Activated naive CD4-positive, alpha-beta T cell treated with anti-CD3 and anti-CD28 coated beads, Interleukin-2, amount 50 U/mL, for 72 hours (primary cell): ENCODE measurements at regions not wholly inside any gene's neighbourhood (a gene's known extent, or its start where the extent isn't known, plus 50 kb on each side); places are given as distances from the start of the nearest gene placed in this dataset.
A peak's percentile ranks its signal among the peaks of the same experiment; 100 is the strongest.
"Not testable (repeated sequence)": the region's sequence is repeated elsewhere in the genome, so short reads cannot be mapped to it uniquely, and the experiment has no call there.

ENCODE experiments used
- ATAC-seq, 2 donors: fragments of 150-1000 bp; cut with Tn5 transposase; 2 replicates each; pipeline ENCODE4 v1.10.0; 2021; ENCODE audit warnings: mild to moderate bottlenecking in 2 of 2, moderate library complexity in 2 of 2
- DNase-seq, 2 donors: peaks; one replicate each; pipeline ENCODE4 v3.0.0; 2021 to 2022; ENCODE audit warnings: low spot score in 2 of 2
- H3K27ac Mint-ChIP-seq, 2 donors: one replicate each; pipeline ENCODE4 v1.8.0; 2022; ENCODE audit warnings: mild to moderate bottlenecking in 2 of 2, mixed read lengths in 2 of 2
- H3K36me3 Mint-ChIP-seq, 2 donors: one replicate each; pipeline ENCODE4 v1.8.0; 2022; ENCODE audit warnings: mixed read lengths in 2 of 2
- H3K9me3 Mint-ChIP-seq, 2 donors: one replicate each; pipeline ENCODE4 v1.8.0; 2022; ENCODE audit warnings: mixed read lengths in 2 of 2

DNA sequence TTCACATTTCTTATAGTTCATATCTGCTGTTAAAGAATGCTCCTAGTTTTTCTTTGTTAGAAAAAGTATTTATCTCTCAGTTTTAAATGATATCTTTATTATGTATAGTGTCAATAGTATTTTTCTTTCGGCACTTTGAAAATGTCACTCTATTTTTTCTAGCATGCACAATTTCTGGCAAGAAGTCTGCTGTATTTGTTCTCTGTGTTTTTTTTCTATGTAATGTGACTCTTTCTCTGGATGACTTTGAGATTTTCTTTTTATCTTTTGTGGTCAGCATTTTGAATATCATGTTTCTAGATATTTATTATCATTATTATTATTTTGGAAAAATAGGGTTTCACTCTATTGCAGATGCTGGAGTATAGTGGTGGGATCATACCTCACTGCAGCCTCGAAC is 285.2 kb downstream of the PTGER3 start:
- ATAC-seq (no peak), DNase-seq (no peak)
- H3K27ac Mint-ChIP-seq, result no peak overlapping the region
- no peaks in the 10 kb centered on the region for H3K36me3 Mint-ChIP-seq
- peaks cover 0 to 4% of the 10 kb centered on the region in 2 donors for H3K9me3 Mint-ChIP-seq

DNA sequence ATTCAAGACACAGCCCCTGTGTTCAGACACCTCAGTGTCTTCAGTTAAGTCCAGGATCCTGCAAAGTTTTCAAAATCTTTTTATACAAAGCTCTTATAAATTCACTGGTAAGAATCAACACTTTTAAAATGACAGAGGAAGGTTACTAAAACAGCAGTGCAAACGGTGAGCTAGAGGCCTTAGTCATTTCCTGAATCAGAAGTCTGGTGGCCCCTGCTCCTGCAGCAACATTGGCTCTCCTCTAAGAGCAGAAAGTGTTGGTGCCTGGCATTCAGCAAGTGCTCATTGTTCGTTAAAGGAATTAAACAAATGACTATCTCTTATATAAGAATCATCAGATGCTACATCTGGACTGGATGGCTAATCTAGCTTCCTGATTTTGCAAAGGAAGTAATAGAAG is 282.9 kb downstream of the PTGER3 start:
- H3K27ac Mint-ChIP-seq, result no peak overlapping the region
- no peak for DNase-seq
- ATAC-seq, result no peak
- peaks cover 0 to 7% of the 10 kb centered on the region in 2 donors for H3K9me3 Mint-ChIP-seq
- H3K36me3 Mint-ChIP-seq, result no peaks in the 10 kb centered on the region

DNA sequence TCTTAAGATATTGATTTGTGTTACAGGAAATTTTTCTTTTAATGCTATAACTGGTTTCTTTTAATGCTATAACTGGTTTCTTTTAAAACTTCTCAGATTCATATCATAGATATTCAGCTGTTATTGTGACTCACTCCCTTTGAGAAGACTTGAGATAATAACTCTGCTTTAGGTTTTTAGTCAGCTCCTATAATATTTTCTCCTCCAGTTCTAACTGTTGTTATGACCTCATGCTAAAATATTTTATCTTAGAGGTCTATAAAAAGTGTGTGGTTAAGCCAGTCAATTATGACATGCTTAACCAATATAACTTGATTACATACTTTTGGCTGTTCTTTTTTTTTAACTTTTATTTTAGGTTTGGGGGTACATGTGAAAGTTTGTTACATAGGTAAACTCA is 280.2 kb downstream of the PTGER3 start:
- ATAC-seq (no peak), DNase-seq (no peak)
- H3K36me3 Mint-ChIP-seq, result no peaks in the 10 kb centered on the region
- no peak overlapping the region for H3K27ac Mint-ChIP-seq
- peaks cover 0 to 25% of the 10 kb centered on the region in 2 donors for H3K9me3 Mint-ChIP-seq

DNA sequence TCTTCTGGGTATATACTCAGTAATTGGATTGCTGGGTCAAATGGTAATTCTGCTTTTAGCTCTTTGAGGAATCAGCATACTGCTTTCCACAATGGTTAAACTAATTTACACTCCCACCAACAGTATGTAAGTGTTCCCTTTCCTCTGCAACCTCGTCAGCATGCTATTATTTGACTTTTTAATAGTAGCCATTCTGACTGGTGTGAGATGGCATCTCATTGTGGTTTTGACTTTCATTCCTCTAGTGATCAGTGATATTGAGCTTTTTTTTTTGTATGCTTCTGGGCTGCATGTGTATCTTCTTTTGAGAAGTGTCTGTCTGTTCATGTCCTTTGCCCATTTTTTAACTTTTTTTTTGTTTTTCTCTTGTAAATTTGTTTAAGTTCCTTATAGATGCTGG is 279.4 kb downstream of the PTGER3 start:
- DNase-seq (no peak), ATAC-seq (no peak)
- no peak overlapping the region for H3K27ac Mint-ChIP-seq
- peaks cover 0 to 26% of the 10 kb centered on the region in 2 donors for H3K9me3 Mint-ChIP-seq
- no peaks in the 10 kb centered on the region for H3K36me3 Mint-ChIP-seq

DNA sequence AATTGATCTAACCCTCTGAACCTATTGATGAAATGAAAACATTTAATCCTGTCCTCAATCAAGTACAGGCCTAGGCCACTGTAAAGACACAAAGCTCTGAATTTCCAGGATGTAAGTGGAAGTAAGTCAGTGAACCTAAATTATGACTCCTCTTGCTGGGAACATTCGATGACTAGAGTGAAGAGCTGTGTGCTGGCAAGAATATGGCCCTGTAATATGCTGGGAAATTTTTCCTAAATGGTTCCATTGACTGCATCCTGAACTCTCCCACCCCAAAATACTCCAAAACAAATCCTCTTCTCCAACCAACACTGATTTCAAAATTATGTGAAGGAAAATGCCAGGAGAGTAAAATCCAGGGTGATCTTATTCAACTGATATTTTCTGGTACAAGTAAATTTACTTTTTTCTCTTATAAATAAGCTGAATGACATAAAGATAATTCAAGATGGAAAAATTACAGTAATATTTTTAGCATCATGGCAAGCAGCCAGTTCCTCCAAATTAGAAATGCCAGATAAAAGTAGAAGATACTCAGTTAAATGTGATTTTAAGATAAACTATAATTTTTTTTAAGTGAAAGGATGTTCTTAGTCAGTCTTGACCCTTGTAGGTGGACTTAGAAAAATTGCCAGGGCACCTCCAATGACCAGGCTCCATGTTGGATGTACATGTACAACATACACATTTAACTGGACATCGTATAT is 269.4 kb downstream of the PTGER3 start:
- DNase-seq (no peak), ATAC-seq (no peak)
- Mint-ChIP-seq H3K27ac (no peak overlapping the region), H3K36me3 (no peaks in the 10 kb centered on the region), H3K9me3 (peaks cover 0 to 3% of the 10 kb centered on the region in 2 donors)

DNA sequence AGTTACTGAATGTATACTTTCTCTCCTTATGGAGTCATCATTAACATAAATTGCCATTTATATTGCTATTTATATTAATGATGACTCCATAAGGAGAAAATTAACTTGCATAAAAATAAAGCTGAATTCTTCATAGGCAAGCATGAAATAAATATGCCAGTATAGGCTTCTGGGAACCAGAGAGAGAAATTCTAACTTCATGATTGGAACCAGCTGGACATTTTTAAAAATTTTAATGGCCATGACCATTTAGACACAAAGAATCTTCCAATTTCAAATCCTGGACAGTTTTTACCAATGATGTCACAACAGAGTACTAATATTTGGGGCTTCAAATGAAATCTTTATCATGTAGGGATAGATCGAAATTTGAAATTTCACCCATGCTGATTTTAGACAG is 268.7 kb downstream of the PTGER3 start:
- Mint-ChIP-seq H3K27ac (no peak overlapping the region), H3K36me3 (no peaks in the 10 kb centered on the region), H3K9me3 (peaks cover 0 to 3% of the 10 kb centered on the region in 2 donors)
- ATAC-seq (no peak), DNase-seq (no peak)

DNA sequence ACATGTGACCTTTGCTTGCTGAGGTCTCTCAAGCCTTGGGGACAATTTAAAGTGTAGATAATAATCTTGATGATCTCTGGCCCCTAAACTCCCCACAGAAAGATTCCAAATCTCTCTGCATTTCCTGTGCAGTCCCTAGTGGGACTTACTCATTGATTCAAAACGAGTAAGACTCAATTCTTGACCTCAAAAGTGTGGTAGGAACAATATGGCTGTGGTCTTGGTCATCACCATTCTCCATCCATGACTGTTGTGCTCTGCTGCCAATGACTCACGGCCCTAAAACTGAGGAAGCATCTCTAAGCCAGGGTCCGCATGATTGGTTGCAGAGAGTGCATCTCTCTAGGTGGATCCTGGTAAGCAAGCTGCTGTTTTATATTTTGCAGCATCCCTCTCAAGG is 268.0 kb downstream of the PTGER3 start:
- Mint-ChIP-seq H3K9me3 (peaks cover 0 to 3% of the 10 kb centered on the region in 2 donors), H3K36me3 (no peaks in the 10 kb centered on the region), H3K27ac (no peak overlapping the region)
- no peak for DNase-seq
- ATAC-seq, result peak; percentile 20 to 43

DNA sequence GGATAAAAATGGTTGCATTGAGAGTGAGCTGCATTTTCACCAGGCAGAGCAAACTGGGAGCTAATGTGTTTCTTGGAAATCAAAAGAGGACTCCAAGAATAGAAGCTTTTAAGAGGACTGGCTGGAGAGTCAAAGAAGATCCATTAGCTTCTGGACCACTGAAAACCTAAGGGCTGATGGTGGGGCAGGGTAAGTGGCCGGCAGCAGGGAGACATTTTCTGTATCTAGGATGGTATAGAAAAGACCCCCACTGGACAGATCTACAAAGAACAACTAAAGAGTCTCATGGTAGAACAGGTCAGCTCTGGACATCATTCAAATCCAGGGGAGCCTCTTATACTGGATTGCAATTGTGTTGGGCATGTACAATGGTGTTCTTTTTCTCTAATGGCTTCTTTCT is 262.3 kb downstream of the PTGER3 start:
- no peaks in the 10 kb centered on the region for H3K9me3 Mint-ChIP-seq
- no peaks in the 10 kb centered on the region for H3K36me3 Mint-ChIP-seq
- no peak for ATAC-seq
- DNase-seq, result no peak
- H3K27ac Mint-ChIP-seq, result no peak overlapping the region

DNA sequence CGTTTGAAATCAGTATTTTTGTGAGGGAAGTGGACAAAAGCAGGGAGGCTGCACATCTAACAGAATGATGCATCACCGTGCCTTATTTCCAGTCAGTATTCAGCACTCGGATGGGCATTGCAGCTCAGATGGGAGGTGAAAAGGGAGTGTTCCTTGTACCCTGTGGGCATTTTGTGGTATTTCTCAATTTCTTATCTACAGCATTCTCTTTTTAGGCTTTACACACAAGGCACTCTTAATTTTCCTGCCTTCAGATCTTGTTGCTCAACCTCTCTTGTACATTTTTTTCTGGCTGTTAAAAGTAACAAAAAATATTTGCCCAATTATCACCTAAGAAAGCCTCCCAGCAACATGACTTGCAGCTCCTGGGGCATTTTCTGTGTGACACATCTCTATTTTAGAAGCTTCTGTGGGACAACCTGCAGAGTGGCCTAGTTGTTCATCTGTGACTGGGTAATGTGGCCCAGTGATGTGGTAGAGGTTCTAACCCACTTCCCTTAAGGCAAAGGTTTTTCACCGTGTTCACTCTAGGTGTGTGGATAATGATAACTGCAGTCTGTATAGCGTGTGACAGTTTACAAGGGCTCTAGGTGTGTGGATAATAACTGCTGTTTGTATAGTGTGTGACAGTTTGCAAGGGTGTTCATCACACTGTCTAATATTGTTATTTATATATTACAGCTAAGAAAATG is 257.2 kb downstream of the PTGER3 start:
- no peak for ATAC-seq
- no peak overlapping the region for H3K27ac Mint-ChIP-seq
- no peaks in the 10 kb centered on the region for H3K36me3 Mint-ChIP-seq
- no peak for DNase-seq
- H3K9me3 Mint-ChIP-seq, result no peaks in the 10 kb centered on the region

DNA sequence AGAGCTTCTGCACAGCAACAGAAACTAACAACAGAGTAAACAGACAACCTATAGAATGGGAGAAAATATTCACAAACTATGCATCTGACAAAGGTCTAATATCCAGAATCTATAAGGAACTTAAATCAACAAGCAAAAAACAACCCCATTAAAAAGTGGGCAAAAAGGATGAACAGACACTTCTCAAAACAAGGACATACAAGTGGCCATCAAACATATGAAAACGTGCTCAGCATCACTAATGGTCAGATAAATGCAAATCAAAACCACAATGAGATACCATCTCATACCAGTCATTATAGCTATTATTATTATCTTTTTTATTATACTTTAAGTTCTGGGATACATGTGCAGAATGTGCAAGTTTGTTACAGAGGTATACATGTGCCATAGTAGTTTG is 252.6 kb downstream of the PTGER3 start:
- DNase-seq, H3K36me3 Mint-ChIP-seq, H3K27ac Mint-ChIP-seq, ATAC-seq: not testable (repeated sequence)
- H3K9me3 Mint-ChIP-seq, result peaks cover 5 to 11% of the 10 kb centered on the region in 2 donors

DNA sequence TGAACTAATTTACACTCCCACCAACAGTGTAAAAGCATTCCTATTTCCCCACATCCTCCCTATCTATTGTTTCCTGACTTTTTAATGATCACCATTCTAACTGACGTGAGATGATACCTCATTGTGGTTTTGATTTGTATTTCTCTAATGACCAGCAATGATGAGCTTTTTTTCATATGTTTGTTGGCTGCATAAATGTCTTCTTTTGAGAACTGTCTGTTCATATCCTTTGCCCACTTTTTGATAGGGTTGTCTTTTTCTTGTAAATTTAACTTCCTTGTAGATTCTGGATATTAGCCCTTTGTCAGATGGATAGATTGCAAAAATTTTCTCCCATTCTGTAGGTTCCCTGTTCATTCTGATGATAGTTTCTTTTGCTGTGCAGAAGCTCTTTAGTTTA is 251.3 kb downstream of the PTGER3 start:
- DNase-seq, ATAC-seq, H3K27ac Mint-ChIP-seq, H3K36me3 Mint-ChIP-seq: not testable (repeated sequence)
- H3K9me3 Mint-ChIP-seq, result peaks cover 5 to 17% of the 10 kb centered on the region in 2 donors

DNA sequence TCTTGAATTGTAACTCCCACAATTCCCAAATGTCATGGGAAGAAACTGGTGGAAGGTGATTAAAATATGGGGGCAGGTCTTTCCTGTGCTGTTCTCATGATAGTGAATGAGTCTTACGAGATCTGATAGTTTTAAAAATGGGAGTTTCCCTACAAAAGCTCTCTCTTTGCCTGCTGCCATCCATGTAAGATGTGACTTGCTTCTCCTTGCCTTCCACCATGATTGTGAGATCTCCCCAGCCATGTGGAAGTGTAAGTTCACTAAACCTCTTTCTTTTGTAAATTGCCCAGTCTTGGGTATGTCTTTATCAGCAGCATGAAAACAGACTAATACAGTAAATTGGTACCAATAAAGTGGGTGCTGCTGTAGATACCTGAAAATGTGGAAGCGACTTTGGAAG is 245.0 kb downstream of the PTGER3 start:
- DNase-seq, ATAC-seq, H3K27ac Mint-ChIP-seq, H3K36me3 Mint-ChIP-seq: not testable (repeated sequence)
- H3K9me3 Mint-ChIP-seq, result peaks cover 13 to 16% of the 10 kb centered on the region in 2 donors

DNA sequence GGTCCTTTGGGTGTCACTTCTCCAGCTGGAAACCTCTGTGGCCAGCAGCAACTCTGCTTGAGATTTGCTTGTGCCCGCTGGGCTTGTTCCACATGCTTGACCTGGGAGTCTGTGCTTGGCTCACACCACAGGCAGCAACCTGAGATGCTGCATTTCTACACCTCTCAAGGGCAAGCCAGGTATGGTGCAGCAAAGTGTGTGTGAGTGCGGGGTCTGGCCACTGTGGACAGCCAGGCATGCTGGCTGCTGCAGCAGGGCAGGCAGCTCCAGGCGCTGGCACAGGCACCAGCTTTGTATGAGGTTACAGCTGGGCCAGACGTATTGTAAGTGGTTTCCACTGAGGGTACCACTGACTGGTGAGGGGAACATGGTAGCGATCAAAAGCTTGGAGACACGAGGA is 242.0 kb downstream of the PTGER3 start:
- Mint-ChIP-seq H3K36me3 (no peaks in the 10 kb centered on the region), H3K9me3 (peaks cover 9% of the 10 kb centered on the region in 2 donors), H3K27ac (no peak overlapping the region)
- ATAC-seq (no peak), DNase-seq (no peak)

DNA sequence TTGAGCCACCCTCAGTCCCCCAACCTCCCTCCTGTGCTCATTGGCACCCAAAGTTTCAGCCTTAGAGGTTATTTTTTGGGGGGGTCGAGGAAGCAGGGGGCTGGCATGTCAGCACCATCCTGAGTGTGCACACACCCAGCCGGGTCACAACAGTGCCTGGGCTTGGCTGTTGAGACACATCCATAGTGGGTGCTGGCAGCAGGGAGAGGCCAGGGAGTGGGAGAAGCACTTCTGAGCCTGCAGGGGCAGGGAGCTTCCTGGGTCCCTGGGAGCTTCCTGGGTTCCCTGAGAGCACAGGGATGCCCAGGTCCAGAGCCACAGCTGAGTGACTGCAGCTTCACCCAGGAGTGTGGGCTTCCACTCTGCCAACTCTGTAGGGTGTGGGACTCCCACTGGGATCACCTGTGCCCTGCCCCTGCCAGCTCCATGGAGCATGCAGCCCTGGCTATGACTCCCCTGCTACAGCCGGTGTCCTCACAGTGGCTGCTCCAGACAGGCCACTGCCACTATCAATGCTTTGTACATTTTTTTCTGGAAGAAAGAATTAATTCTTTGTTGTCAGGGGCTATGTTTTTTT is 240.4 kb downstream of the PTGER3 start:
- H3K9me3 Mint-ChIP-seq, result peaks cover 5 to 9% of the 10 kb centered on the region in 2 donors
- H3K27ac Mint-ChIP-seq, result no peak overlapping the region
- no peak for DNase-seq
- H3K36me3 Mint-ChIP-seq, result no peaks in the 10 kb centered on the region
- ATAC-seq, result no peak

DNA sequence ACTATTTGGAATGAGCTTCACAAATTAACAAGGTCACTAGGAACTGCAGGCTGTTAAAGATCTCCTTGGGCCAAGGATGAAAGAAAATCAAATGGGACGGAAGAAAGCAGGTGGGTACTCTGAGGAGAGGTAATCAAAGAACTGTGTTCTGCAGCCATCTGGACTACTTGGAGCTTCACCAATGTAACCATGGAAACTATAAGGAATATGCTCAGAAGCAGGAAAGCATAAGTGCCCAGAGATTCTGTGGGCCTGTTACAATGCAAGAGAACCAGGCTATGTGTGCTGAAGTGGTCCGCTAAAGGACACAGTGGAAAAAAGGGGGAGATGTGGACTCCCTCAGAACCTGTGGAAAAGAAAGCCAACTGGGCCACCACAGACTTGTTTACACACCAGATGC is 238.5 kb downstream of the PTGER3 start:
- Mint-ChIP-seq H3K27ac (no peak overlapping the region), H3K9me3 (peaks cover 0 to 9% of the 10 kb centered on the region in 2 donors), H3K36me3 (no peaks in the 10 kb centered on the region)
- ATAC-seq, result no peak
- no peak for DNase-seq

DNA sequence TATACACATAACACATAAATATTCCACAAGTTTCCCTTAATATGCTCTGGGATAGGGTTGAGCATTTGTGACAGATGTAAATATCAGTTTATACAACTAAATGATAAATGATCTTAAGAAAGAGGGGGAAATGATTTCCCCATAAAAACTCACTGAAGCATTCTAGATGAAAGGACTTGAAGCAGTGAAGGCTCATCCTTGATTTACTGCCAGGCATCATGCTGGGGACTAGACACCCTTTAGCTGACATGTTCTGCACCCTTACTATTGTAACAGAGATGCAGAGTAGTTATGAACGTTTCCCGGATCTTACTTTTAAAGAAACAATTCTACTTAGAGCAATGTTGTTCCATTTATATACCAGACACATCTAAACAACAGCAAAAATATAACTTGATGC is 235.8 kb downstream of the PTGER3 start:
- Mint-ChIP-seq H3K9me3 (peaks cover 0 to 5% of the 10 kb centered on the region in 2 donors), H3K36me3 (no peaks in the 10 kb centered on the region), H3K27ac (no peak overlapping the region)
- no peak for DNase-seq
- no peak for ATAC-seq

DNA sequence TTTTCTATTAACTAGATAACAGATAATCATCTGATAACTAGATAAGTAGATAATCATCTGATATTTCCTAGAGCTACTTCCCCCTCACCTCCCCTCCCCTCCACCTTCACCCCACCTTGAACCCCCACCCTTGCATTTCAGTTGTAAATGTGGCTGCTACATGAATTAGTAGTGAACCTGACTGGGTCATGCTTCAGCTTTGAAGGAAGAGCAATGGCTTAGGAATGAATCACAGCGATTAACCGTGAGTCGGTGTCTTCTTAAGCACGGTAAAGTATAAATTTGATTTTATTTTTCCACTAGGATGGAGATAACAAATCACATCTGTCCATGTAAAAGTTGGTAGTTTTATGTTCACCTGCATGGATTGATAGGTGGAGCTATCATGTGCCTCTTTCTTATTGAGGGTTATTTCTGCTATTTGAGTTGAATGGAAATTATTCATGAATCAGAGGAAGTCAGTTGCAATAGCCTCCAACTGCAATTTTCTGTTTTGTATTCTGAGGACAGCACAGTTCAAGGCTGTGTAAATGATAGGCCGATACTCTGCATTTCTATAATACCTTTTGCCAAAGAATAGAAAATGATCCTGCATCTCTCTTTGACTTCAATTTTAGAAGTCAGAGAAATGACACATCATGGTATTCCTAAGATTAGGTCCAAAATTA is 235.0 kb downstream of the PTGER3 start:
- ATAC-seq (no peak), DNase-seq (no peak)
- Mint-ChIP-seq H3K27ac (no peak overlapping the region), H3K36me3 (no peaks in the 10 kb centered on the region), H3K9me3 (peaks cover 0 to 5% of the 10 kb centered on the region in 2 donors)
